HepG2 (cell line): ENCODE measurements at regions not wholly inside any gene's neighbourhood (a gene's known extent, or its start where the extent isn't known, plus 50 kb on each side); places are given as distances from the start of the nearest gene placed in this dataset.

ENCODE experiments used
- ATAC-seq: fragments of 200-7000 bp; cut with Tn5 transposase; 3 replicates; pipeline ENCODE4 v1.9.1; 2020; ENCODE audit warnings: mild to moderate bottlenecking, moderate library complexity
- BruUV-seq: library from RNA; stranded (reverse); fragments of 400-500 nt; replicated peaks from 2 replicates; lab custom pipeline; 2021; lab: Mats Ljungman, UMichigan
- CTCF ChIA-PET: fragments of 300-600 bp; formaldehyde crosslinking; extraction: SDS; loops from one replicate; lab custom pipeline; 2021; ENCODE audit warnings: low total read pairs, inconsistent platforms, low intra/inter-chr PET ratio; lab: Yijun Ruan, JAX
- POLR2A ChIA-PET: fragments of 350-600 bp; sonication (Branson Sonifier 250); formaldehyde crosslinking; loops from one replicate; lab custom pipeline; 2020; ENCODE audit warnings: antibody characterized with exemption, inconsistent platforms; lab: Yijun Ruan, JAX
- DNase-seq: peaks from one replicate; pipeline ENCODE4 v3.0.0-alpha.2; 2015; ENCODE audit warnings: low spot score
- FAIRE-seq: peaks from 3 replicates; lab custom pipeline; 2011; peaks lifted over from hg19 to GRCh38; lab: Jason Lieb, UNC
- H2AFZ ChIP-seq: one replicate; pipeline ENCODE4 v1.6.1; 2011; ENCODE audit warnings: low read length, inconsistent platforms
- H3K27ac ChIP-seq: fragments of 300-600 bp; 3 replicates; pipeline ENCODE4 v1.8.0; 2011; ENCODE audit warnings: mixed run types, mild to moderate bottlenecking, mixed read lengths, low read length, inconsistent platforms; ENCODE audit not compliant: insufficient read depth; ENCODE audit errors: extremely low read length
- H3K27me3 ChIP-seq, 2 experiments: fragments of 200-600 bp in 1 of 2; 2 replicates in 1 of 2; 3 replicates in 1 of 2; pipeline versions ENCODE4 v1.6.0 to v1.8.0; 2011; ENCODE audit warnings: low read length in 2 of 2, mild to moderate bottlenecking in 2 of 2, moderate library complexity in 2 of 2, inconsistent platforms in 1 of 2; ENCODE audit not compliant: insufficient read depth in 2 of 2, control insufficient read depth in 1 of 2
- H3K36me3 ChIP-seq, 2 experiments: fragments of 200-600 bp in 1 of 2; replicated peaks in 1 of 2; 2 replicates in 1 of 2; 3 replicates in 1 of 2; pipeline versions ENCODE4 v1.5.1 to v1.8.0; 2011; ENCODE audit warnings: low read length in 2 of 2, inconsistent platforms in 1 of 2; ENCODE audit not compliant: insufficient read depth in 2 of 2, control insufficient read depth in 1 of 2
- H3K4me1 ChIP-seq: 2 replicates; pipeline ENCODE4 v1.5.1; 2012; ENCODE audit warnings: low read length, inconsistent platforms; ENCODE audit not compliant: insufficient read depth
- H3K4me2 ChIP-seq: 2 replicates; pipeline ENCODE4 v1.6.0; 2011; ENCODE audit warnings: low read depth, low read length, inconsistent platforms
- H3K4me3 ChIP-seq, 3 experiments: fragments of 200-600 bp in 1 of 3; sonication (generic), shearing (Covaris generic) in 1 of 3; replicated peaks in 1 of 3; 2 replicates each; pipeline ENCODE4 v1.5.1; 2011 to 2016; ENCODE audit warnings: low read length in 3 of 3, inconsistent platforms in 2 of 3, low read depth in 2 of 3, mild to moderate bottlenecking in 2 of 3, control low read depth in 1 of 3, mixed read lengths in 1 of 3; ENCODE audit not compliant: insufficient read depth in 1 of 3
- H3K79me2 ChIP-seq: one replicate; pipeline ENCODE4 v1.6.1; 2011; ENCODE audit warnings: low read length, inconsistent platforms; ENCODE audit not compliant: insufficient read depth
- H3K9ac ChIP-seq: 2 replicates; pipeline ENCODE4 v1.6.0; 2011; ENCODE audit warnings: mild to moderate bottlenecking, low read depth, low read length, inconsistent platforms; ENCODE audit not compliant: insufficient read depth
- H3K9me3 ChIP-seq: 2 replicates; pipeline ENCODE4 v1.5.1; 2012; ENCODE audit warnings: mild to moderate bottlenecking, low read length
- H4K20me1 ChIP-seq: 2 replicates; pipeline ENCODE4 v1.6.0; 2011; ENCODE audit warnings: inconsistent platforms, mild to moderate bottlenecking, low read length, moderate library complexity; ENCODE audit not compliant: insufficient read depth
- ARID4A ChIP-seq: sonication (generic); formaldehyde crosslinking; IDR thresholded peaks from 2 replicates; pipeline ENCODE4 v1.5.0; 2020; ENCODE audit warnings: mild to moderate bottlenecking, missing genetic modification reagents, borderline replicate concordance
- ARNT2 ChIP-seq: sonication (generic); formaldehyde crosslinking; IDR thresholded peaks from 2 replicates; pipeline ENCODE4 v1.8.0; 2022; ENCODE audit warnings: mild to moderate bottlenecking, low read depth, missing genetic modification reagents, moderate library complexity
- HMG20A ChIP-seq: IDR thresholded peaks from 2 replicates; pipeline ENCODE4 v1.6.1; 2016; ENCODE audit warnings: borderline replicate concordance
- HMGXB4 ChIP-seq, 2 experiments: sonication (generic) in 1 of 2; formaldehyde crosslinking in 1 of 2; IDR thresholded peaks; 2 replicates each; pipeline versions ENCODE4 v1.4.0 to v1.6.1; 2018 to 2020; ENCODE audit warnings: missing genetic modification reagents in 2 of 2, borderline replicate concordance in 1 of 2, low read depth in 1 of 2, mild to moderate bottlenecking in 1 of 2, missing biosample characterization in 1 of 2
- HOXA9 ChIP-seq: sonication (generic); formaldehyde crosslinking; IDR thresholded peaks from 2 replicates; pipeline ENCODE4 v1.8.1; 2022; ENCODE audit warnings: missing genetic modification reagents, mild to moderate bottlenecking, moderate library complexity, borderline replicate concordance
- MYPOP ChIP-seq: sonication (generic); formaldehyde crosslinking; IDR thresholded peaks from 2 replicates; pipeline ENCODE4 v1.8.1; 2023; ENCODE audit warnings: mild to moderate bottlenecking, moderate library complexity, missing genetic modification reagents
- NFATC3 ChIP-seq: sonication (generic); formaldehyde crosslinking; IDR thresholded peaks from 2 replicates; pipeline ENCODE4 v1.5.1; 2020; ENCODE audit warnings: mild to moderate bottlenecking, missing genetic modification reagents
- SRY ChIP-seq: sonication (generic); formaldehyde crosslinking; IDR thresholded peaks from 2 replicates; pipeline ENCODE4 v1.8.0; 2022; ENCODE audit warnings: mild to moderate bottlenecking, missing genetic modification reagents
- THYN1 ChIP-seq: sonication (generic); formaldehyde crosslinking; IDR thresholded peaks from 2 replicates; pipeline ENCODE4 v1.8.1; 2023; ENCODE audit warnings: low read depth, mild to moderate bottlenecking, moderate library complexity, missing genetic modification reagents, borderline replicate concordance
- YEATS4 ChIP-seq: sonication (generic); formaldehyde crosslinking; IDR thresholded peaks from 2 replicates; pipeline ENCODE4 v1.4.0; 2020; ENCODE audit warnings: missing genetic modification reagents, borderline replicate concordance
- ZKSCAN1 ChIP-seq: fragments of 150-350 bp; IDR thresholded peaks from 2 replicates; pipeline ENCODE4 v1.6.1; 2014; ENCODE audit warnings: low read length
- ZNF18 ChIP-seq: sonication (generic); formaldehyde crosslinking; IDR thresholded peaks from 2 replicates; pipeline ENCODE4 v1.8.0; 2022; ENCODE audit warnings: mild to moderate bottlenecking, missing genetic modification reagents; ENCODE audit not compliant: insufficient replicate concordance
- ZNF550 ChIP-seq: sonication (generic); formaldehyde crosslinking; IDR thresholded peaks from 2 replicates; pipeline ENCODE4 v1.4.0; 2020; ENCODE audit warnings: mild to moderate bottlenecking, missing genetic modification reagents, borderline replicate concordance
- ZUFSP ChIP-seq: sonication (generic); formaldehyde crosslinking; IDR thresholded peaks from 2 replicates; pipeline ENCODE4 v1.9.0; 2021; ENCODE audit warnings: missing genetic modification reagents, mild to moderate bottlenecking, borderline replicate concordance
- WGBS: methylation state at CpG from one replicate; pipeline ENCODE4 v1.1.6; 2017; ENCODE audit warnings: low lambda C conversion rate; 5-methylcytosine and 5-hydroxymethylcytosine counted together
- in situ Hi-C: cut with HindIII; loops from 2 replicates; pipeline ENCODE4 v1.10.0; 2017; ENCODE audit warnings: low pct_unique_long_range_greater_than_20kb; ENCODE audit not compliant: extremely low pct_ligation_motif_present
- intact Hi-C: fragments of 100-400 bp; cut with micrococcal nuclease; formaldehyde crosslinking; loops from one replicate; pipeline ENCODE4 v1.10.0; 2022; ENCODE audit not compliant: unreplicated experiment

GRCh38 chr11:29780756-29781155 is 236.1 kb downstream of the KCNA4 start:
- no peak overlapping the region for H2AFZ ChIP-seq
- H3K9ac ChIP-seq: no peak overlapping the region
- intact Hi-C loops: no loop called here
- no peak overlapping the region for H3K4me2 ChIP-seq
- H3K4me3 ChIP-seq: no peak overlapping the region
- H3K36me3 ChIP-seq: no peaks in the 10 kb centered on the region
- H3K27me3 ChIP-seq: no peaks in the 10 kb centered on the region
- no peak overlapping the region for H3K27ac ChIP-seq
- ChIA-PET CTCF (no interaction called here), POLR2A (no interaction called here)
- no peaks in the 10 kb centered on the region for H3K4me1 ChIP-seq
- H3K9me3 ChIP-seq: peaks cover 94% of the 10 kb centered on the region
- no peaks in the 10 kb centered on the region for H4K20me1 ChIP-seq
- in situ Hi-C loops: no loop called here
- DNase-seq: no peak
- BruUV-seq: no TSS peak
- FAIRE-seq: no peak
- no peak for ATAC-seq
- H3K79me2 ChIP-seq: no peaks in the 10 kb centered on the region
- 30% methylated on average over 6 of the region's 7 CpGs for WGBS
- TF ChIP-seq YEATS4 (CRISPR knock-in tag): no peak
- no peak for TF ChIP-seq SRY (CRISPR knock-in tag)
- no peak for TF ChIP-seq HMGXB4 (CRISPR knock-in tag; IDR thresholded peaks at IDR 0.05; ENCODE audit: borderline replicate concordance in 1 of 2, low read depth in 1 of 2)
- no peak for TF ChIP-seq HOXA9 (CRISPR knock-in tag)
- no peak for TF ChIP-seq MYPOP
- no peak for TF ChIP-seq ZNF18 (CRISPR knock-in tag)
- TF ChIP-seq ZUFSP (CRISPR knock-in tag): no peak
- no peak for TF ChIP-seq NFATC3 (CRISPR knock-in tag)
- TF ChIP-seq ARID4A (CRISPR knock-in tag): no peak
- TF ChIP-seq ZKSCAN1: no peak
- no peak for TF ChIP-seq ZNF550 (CRISPR knock-in tag)
- TF ChIP-seq THYN1 (CRISPR knock-in tag): no peak
- no peak for TF ChIP-seq ARNT2 (CRISPR knock-in tag)
- no peak for TF ChIP-seq HMG20A (CRISPR knock-in tag)
